ACHN (cell line): ENCODE measurements at regions not wholly inside any gene's neighbourhood (a gene's known extent, or its start where the extent isn't known, plus 50 kb on each side); places are given as distances from the start of the nearest gene placed in this dataset.

Source experiments
- DNase-seq: peaks from one replicate; pipeline ENCODE4 v3.0.0-alpha.2; 2015
- in situ Hi-C: cut with HindIII; loops from 2 replicates; pipeline ENCODE4 v1.10.0; 2017; ENCODE audit warnings: low sequenced_read_pairs, low pct_ligation_motif_present, low pct_unique_long_range_greater_than_20kb

DNA sequence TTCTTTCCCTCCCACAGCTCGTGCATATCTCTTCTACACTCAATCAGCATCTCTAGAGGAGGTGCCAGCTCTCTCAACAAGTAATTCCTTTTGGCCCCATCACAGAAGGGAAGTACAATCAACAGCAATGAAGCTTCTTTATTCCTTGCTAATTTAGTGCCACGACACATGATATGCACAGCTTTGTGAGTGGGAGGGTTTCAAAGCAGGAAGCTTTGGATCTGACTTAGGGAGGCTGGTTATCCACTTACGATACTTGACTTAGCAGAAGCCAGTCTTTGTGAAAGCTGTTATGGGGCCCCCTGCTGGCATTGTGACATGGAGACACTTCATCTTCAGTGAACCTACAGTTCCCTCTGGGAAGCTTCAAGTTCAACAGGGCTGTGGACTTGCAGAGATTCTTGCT lies 81.0 kb downstream of the TMEM100 start:
- in situ Hi-C loops = no loop called here
- DNase-seq = peak; percentile 65

DNA sequence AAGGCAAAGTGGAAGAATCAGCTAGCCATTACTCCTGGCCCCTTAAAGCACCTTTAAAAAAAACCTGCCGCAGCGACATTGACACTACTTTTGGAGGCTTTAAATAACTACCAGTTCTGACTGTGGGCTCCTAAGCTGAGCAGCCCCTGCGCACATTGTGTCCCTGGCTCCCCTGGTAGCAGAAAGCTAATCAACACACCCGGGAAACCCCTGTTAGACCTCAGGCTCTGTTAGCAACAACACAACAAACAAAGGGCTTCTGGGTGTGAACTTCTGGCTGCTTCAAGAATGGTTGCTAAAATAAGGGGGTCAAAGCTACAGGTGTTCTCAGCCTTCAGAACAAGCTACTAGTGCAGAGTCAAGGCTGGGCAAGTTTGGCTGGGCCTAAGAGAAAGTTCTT lies 83.6 kb downstream of the TMEM100 start:
- in situ Hi-C loops = no loop called here
- DNase-seq = no peak

DNA sequence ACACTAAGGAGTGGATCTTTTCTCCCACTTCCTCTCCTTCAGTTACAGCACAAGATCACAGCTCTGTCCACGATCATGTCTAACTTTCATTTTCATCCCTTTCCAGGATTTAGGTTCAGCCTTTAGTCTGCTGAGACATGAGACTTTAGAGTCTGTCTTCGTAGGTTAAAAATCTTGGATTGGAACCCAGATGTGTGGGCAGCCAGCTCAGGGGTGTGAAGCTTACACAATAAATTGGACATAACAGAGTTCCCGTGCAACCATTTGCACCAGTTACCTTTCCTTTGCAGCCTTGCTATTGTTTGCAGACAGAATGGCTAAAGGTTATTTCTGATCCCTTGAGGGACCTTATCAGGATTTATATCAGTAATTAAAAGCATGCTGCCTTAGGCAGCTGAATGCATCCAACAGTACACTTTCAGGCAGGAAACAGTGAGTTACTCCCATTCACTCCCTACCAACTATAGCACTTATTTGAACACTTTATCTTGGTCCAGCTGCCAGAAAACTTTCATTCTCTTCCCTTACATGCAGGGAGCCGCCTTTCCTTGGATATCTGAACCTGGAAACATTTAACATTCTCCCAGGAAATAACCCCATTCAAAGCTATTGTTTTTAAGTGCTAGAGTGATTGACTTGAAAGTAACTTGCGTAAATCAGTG lies 87.3 kb downstream of the TMEM100 start:
- DNase-seq = no peak
- in situ Hi-C loops = no loop called here

DNA sequence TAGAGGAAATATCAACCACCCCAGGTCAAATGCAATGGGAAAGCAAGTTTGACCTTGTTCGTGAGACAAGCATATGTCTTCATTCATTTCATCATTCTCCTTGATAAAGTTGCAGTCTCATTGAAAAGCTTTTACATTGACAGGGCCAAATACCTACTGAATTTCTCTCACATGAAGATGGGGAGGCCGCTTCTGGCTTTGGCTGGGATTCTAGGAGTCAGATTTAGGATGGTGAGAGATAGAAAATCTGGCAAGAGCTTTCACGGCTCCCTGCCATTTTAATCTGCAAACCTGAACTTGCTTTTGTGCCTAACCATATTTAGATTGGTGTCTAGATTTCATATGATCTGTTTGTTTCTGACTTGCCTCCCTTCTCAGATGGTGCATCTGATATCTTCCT lies 88.0 kb downstream of the TMEM100 start:
- no peak for DNase-seq
- in situ Hi-C loops = no loop called here

DNA sequence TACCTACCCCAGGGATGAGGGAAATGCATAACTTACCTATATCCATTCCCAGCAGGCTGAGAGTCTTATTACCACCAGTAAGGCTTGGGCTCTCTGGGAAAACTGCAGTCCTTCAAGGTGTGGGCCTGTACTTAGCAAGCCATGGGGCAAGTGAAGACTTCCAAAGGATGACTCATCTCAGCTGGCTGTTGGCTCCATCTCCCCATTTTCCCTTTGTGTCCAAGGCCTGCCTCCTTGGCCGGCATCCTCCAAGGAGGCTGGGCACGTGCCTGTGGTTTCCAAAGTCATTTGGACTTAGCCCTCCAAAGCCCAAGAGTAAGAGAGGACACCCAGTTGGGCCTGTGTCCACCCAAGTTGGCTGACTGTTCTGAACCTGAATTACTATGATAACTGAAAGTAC lies 89.8 kb downstream of the TMEM100 start:
- in situ Hi-C loops = no loop called here
- no peak for DNase-seq

DNA sequence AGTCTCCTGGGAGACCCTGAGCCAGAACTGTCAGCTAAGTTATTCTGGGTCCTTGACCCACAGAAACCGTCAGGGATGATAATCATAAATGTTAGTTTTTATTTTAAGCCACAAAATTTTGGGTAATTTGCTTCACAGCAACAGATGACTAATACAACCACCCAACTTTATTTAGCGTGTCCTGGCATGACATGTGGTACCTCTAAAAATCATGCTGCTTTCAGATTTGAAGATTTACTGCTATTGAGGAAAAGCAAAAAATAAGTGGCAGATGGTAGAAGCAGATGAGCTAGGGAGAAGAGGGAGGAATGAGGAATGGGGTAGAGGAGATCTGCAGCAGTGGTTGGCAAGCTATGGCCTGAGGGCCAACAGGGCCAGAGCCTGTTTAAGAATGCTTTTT lies 90.4 kb downstream of the TMEM100 start:
- DNase-seq = no peak
- in situ Hi-C loops = no loop called here

DNA sequence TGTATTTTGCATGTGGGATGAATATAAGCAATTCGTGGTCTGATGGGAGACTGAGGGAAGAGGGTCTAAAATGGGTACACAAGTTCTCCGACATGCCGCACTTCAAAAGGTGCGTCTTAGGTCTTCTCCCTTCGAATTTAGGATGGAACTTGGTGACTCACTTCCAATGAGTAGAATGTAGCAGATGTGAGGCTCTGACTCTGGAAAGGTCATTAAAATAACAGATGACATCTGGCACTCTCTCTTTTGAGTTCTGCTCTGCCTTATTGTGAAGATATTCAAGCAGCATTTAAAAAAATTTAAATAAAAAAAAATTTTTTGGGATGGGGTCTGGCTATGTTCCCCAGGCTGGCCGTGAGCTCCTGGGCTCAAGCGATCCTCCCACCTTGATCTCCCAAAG lies 92.7 kb downstream of the TMEM100 start:
- in situ Hi-C loops = no loop called here
- no peak for DNase-seq

DNA sequence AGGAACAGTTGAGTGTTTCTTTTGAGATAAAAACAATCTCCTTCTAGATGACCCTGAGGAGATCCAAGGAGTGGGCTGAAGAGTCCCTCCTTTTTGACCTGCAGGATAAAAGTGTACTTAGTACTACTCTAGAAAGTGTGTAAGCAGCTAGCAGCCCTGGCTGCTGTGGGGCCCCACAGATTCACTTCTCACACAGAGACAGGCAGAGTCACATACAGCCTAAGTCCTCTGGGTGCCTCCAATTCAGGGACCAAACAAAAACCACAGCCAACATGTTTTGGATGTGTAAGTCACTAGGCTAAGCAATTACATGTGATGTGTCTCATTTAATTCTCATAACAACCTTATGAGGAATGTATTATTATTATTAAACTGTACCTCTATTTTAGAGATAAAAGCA lies 97.1 kb downstream of the TMEM100 start:
- in situ Hi-C loops = no loop called here

DNA sequence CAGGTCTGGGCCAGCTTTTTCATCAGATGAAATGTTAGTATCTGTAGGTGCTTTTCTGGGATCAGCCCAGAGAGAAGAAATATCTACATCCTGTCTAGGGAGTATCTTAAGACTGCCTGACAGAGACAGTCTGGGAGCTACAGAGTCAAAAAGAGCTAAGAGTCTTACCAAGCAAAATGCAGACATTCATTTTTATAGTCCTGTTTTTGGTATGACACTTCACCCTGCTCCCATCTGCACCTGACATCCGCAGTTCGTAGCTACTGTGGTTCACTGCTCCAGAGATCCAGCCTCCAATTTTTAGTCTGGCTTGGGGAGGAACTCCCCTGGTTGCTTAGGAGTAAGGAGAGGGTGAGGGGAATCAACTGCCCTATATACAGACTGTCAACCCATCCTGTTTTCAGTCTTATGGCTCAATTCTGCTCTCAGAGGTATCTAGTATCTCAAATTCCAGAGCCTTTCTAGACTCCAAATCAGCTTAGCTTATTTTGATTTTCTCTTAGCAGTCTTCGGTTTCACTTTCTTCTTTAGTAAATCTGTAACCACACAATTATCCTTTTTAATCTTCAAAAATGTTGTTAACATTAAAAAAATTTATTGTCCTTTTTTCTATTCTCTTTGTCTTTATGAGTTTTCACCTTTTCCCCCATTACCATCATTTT lies 97.8 kb downstream of the TMEM100 start:
- in situ Hi-C loops = no loop called here
- no peak for DNase-seq

More for the DNA sequence above, 97.1 kb downstream of the TMEM100 start:
- DNase-seq = no peak

DNA sequence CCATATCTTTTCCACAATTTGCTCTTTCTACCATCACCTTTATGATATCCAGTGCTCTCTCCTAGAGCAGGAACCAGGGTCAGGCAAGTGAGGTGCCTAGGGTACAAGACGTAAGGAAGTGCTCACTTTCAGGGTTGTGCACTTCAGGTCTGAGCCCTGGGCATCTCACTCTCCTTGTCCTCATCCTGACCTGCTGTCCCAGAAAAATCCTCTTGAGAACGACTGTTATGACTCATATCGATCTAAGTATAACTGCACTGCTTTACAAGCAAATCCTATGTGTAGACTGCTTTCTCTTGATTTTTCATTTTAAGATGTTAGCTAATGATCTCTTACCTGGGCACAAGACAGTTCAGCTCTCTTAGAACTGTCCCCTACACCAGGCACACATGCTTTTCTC lies 100.1 kb downstream of the TMEM100 start:
- DNase-seq = no peak
- in situ Hi-C loops = no loop called here

DNA sequence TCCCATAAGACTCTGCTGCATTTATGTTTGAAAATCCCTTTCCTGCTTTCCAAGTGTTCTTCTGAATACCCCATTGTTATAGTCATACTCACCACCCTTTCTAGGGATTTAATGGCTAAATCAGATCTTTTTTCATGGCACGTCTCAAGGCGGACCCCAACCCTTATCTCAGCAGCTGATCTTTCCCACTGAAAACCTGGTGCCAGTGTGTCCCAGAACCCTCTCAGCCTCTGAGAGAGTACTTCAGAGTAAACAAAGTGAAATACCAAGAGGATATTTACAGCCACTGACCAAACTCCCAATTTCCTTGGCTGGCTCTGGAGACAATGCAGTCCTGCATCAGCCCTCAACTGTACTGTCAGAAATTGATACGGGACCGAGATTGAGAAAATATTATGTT lies 101.7 kb downstream of the TMEM100 start:
- no peak for DNase-seq
- in situ Hi-C loops = no loop called here

DNA sequence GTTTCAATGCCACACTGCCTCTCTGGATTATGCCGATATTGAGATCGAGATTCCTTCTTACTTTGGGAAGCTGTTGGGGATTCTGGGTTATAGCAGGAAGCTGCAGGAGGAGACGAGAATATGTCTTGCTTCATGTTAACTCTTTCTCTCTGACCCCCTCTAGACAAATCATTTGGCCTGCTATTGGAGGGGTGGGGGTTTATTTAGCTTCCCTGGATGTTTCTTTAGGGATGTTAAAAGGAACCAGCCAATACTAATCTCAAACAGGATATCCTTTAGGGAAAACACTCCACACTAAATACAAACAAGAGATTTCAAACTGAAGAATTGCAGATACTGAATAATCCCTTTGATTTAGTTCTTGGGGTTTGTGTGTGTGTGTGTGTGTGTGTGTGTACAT lies 102.6 kb downstream of the TMEM100 start:
- no peak for DNase-seq
- in situ Hi-C loops = no loop called here

DNA sequence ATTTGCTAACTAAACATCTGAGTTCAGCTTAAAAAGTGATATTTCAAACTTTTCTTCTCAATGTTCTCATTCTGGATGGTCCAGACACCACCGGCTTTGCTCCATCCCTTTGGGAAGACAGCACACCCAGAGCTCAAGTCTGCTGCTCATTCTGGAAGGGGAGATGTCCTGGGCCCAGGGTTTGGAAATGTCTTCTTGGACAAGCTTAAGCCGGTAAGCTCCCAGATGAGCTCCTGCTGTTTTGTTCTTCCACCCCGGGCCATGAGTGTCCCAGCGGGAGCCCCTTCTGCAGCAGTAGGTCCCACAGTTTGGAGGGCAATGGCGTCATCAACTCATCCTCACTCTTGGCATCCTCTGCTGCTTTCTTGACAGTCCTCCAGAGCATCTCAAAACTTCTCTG lies 105.2 kb downstream of the TMEM100 start:
- in situ Hi-C loops = no loop called here
- DNase-seq = no peak

DNA sequence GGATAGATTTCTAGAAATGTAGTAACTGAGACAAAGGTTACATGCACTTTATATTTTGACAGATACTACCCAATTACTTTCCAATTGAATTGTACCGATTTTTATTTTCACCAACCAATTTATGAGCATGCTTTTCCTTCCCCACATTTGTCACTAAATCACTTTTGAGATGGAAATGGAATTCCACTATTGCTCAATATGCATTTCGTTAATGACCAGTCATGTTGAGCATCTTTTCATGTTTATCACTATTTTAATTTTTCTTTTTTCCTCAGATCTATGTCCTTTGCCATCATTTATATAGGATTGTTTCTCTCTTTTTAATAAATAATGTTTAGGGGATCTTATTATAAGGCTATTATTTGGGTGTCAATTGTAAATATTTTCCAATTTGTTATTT lies 102.8 kb upstream of the SMIM36 start:
- DNase-seq = no peak
- in situ Hi-C loops = no loop called here

DNA sequence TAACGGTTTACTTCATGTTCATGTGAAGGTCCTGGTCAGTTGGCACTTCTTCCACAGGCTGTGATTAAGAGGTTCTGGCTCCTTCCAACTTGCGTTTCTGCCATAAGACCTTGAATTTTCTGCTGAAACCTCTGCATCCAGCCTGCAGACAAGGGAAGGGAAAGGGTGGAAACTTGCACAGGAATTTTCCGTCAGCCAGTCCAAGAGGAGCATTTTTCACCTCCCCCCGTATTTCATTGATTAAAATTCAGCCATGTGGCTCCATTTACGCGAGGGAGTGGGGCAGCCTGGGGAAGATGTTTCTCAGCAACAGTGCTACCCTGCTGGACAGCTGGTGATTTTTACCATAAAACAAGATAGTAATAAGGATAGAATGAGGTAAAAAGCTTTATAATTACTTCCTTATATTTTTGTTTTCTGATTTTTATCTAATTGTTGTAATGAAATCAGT lies 101.5 kb upstream of the SMIM36 start:
- in situ Hi-C loops = no loop called here
- no peak for DNase-seq

DNA sequence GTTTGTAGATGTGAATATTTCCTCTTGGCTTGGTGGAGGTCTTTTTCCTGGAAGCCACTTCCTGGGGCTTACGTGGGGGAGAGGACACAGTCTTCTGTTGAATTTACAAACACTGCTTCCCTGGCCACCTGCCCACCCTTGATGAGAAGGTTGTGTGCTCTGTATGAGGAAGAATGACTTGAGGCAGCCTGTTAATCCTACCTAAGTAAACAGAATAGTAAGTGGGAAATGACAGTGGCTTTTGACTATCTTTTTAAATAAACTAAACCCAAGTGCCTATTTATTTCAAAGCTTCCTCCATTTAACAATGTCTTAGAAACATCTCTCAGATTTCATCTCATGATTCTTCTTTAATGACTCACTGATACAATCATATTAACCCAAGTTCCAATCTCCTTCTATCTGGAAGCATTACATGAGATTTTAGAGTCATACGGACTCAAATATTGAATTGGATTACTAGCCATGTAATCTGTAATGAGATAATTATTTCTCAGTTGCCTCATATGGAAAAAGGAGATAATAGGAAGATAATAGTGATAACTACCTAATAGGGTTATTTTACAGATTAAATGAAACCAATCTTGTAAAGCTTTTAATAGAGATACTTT lies 96.6 kb upstream of the SMIM36 start:
- DNase-seq = no peak
- in situ Hi-C loops = no loop called here

DNA sequence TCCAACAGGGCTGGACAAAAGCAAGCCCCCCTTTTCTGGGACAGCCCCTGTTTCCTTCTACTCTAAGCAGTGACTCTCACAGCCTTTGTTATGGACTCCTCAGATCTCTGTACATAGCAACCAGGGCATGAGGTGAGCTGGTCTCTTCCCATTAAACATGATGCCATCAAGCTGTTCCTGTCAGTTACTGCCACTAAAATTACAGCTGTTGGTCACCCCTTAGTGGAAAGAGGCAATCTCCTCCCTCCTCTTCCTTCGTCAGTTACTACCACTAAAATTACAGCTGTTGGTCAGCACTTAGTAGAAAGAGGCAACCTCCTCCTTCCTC lies 95.2 kb upstream of the SMIM36 start:
- in situ Hi-C loops = no loop called here
- DNase-seq = no peak

DNA sequence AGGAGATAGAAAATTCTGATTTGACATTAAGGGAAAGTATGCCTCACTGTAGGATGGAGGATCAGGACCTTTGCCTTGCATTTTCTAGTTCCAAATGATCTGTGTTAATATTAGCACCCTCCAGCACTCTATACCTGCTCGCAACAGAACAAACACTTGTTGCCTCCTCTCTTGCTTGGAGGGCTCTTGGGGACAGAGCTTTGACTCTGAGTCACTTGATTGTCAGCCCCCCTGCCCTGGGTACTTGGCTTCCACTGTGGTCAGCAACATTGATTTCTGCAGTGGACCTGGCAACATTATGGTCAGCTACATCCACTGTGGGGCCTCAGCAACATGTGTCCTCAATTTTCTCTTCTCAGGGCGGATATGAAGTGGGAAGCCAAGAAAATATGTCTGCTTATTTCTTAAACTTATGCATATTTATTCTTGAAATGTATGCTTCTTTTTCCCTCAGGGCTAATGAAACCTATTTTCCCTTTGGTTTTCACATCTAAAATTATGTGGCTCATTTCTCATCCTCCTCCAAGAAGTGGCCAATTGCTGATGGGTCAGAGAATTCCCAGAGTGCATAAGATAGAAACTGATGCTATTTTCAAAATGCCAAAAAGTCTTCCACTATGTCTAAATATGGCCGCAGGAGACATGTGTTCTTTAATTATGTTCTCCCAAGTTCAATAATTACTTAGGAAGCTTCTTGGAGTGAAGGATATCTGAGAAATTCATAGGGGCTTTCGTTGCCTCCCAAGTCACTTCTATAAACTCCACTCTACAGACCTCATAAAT lies 94.6 kb upstream of the SMIM36 start:
- in situ Hi-C loops = no loop called here
- no peak for DNase-seq

DNA sequence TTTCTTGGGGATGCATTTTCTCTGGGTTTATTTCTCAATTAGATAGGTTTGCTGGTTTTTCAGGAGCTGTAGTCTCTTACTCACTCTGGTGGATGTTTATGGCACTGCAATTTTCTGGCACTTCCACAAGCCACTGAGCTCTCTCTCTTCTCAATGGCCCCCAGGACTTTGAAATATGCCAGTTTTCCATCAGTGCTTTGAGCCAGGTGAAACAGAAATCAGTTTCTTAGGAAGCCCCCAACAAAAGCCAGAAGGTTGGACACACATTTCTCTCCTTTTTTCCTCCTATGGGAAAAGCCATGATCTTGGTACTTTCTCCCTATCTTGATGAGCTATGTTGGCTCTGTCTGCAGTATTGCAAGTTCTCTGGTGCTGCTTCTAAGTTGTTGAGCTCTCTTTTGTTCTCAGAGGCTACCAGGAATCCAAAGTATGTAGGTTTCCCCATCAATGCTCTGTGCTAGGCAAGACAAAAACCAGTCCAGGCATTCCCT lies 90.7 kb upstream of the SMIM36 start:
- peak; percentile 49 for DNase-seq
- in situ Hi-C loops = no loop called here
